ENCODE measurements at regions not wholly inside any gene's neighbourhood (a gene's known extent, or its start where the extent isn't known, plus 50 kb on each side); places are given as distances from the start of the nearest gene placed in this dataset.

- DNase-seq, result no peak
- H3K4me1 Mint-ChIP-seq (ENCODE audit: low read depth, unreplicated experiment), result no peaks in the 10 kb centered on the region
Observed at GRCh38 chr4:96713271-96713850, 873.5 kb downstream of the PDHA2 start.

GRCh38 chr4:96729641-96730040 is 889.7 kb downstream of the PDHA2 start:
- no peaks in the 10 kb centered on the region for H3K36me3 Mint-ChIP-seq (ENCODE audit: insufficient read depth, unreplicated experiment)
- CTCF ChIA-PET, result no interaction called here
- no peaks in the 10 kb centered on the region for H3K27me3 Mint-ChIP-seq (ENCODE audit: unreplicated experiment)
- H3K4me3 Mint-ChIP-seq (ENCODE audit: low read depth, unreplicated experiment), result no peak overlapping the region
- H3K4me1 Mint-ChIP-seq (ENCODE audit: low read depth, unreplicated experiment), result no peaks in the 10 kb centered on the region
- intact Hi-C loops (cut with micrococcal nuclease; ENCODE audit: unreplicated experiment), result no loop called here
- no TSS peak for BruUV-seq (replicated peaks)
- H3K27ac Mint-ChIP-seq (ENCODE audit: unreplicated experiment), result no peak overlapping the region
- no peak for DNase-seq
- no peak for TF ChIP-seq CTCF (IDR thresholded peaks at IDR 0.05; ENCODE audit: unreplicated experiment)
- H3K9me3 Mint-ChIP-seq (ENCODE audit: low read depth, unreplicated experiment), result peaks cover 4% of the 10 kb centered on the region

More at GRCh38 chr4:96713271-96713850, 873.5 kb downstream of the PDHA2 start:
- H3K9me3 Mint-ChIP-seq (ENCODE audit: low read depth, unreplicated experiment), result no peaks in the 10 kb centered on the region
- H3K4me3 Mint-ChIP-seq (ENCODE audit: low read depth, unreplicated experiment), result no peak overlapping the region
- no peaks in the 10 kb centered on the region for H3K36me3 Mint-ChIP-seq (ENCODE audit: insufficient read depth, unreplicated experiment)
- H3K27ac Mint-ChIP-seq (ENCODE audit: unreplicated experiment), result no peak overlapping the region
- CTCF ChIA-PET, result no interaction called here
- no TSS peak for BruUV-seq (replicated peaks)
- intact Hi-C loops (cut with micrococcal nuclease; ENCODE audit: unreplicated experiment), result no loop called here
- no peaks in the 10 kb centered on the region for H3K27me3 Mint-ChIP-seq (ENCODE audit: unreplicated experiment)
- no peak for TF ChIP-seq CTCF (IDR thresholded peaks at IDR 0.05; ENCODE audit: unreplicated experiment)

DNA sequence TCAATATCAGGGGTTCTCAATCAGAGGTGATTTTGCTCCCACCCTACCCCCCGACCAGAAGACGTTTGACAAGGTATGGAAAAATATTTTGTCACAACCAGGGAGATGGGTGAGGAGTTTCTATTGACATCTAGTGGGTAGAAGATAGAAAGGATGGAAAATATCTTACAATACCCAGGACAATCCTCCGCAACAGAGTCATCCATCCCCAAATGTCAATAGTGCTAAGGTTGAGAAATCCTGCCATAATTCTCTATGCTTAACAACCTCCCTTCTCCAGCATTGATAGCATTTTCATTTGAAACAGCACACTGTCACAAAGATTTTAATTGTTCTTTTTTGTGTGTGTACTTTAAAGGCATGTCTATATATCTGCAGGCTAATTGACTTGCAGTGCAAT is 890.5 kb downstream of the PDHA2 start:
- no peak overlapping the region for H3K27ac Mint-ChIP-seq (ENCODE audit: unreplicated experiment)
- no TSS peak for BruUV-seq (replicated peaks)
- peaks cover 4% of the 10 kb centered on the region for H3K9me3 Mint-ChIP-seq (ENCODE audit: low read depth, unreplicated experiment)
- H3K36me3 Mint-ChIP-seq (ENCODE audit: insufficient read depth, unreplicated experiment), result no peaks in the 10 kb centered on the region
- H3K4me3 Mint-ChIP-seq (ENCODE audit: low read depth, unreplicated experiment), result no peak overlapping the region
- intact Hi-C loops (cut with micrococcal nuclease; ENCODE audit: unreplicated experiment), result no loop called here
- CTCF ChIA-PET, result no interaction called here
- no peak for DNase-seq
- no peaks in the 10 kb centered on the region for H3K4me1 Mint-ChIP-seq (ENCODE audit: low read depth, unreplicated experiment)
- no peak for TF ChIP-seq CTCF (IDR thresholded peaks at IDR 0.05; ENCODE audit: unreplicated experiment)
- no peaks in the 10 kb centered on the region for H3K27me3 Mint-ChIP-seq (ENCODE audit: unreplicated experiment)

DNA sequence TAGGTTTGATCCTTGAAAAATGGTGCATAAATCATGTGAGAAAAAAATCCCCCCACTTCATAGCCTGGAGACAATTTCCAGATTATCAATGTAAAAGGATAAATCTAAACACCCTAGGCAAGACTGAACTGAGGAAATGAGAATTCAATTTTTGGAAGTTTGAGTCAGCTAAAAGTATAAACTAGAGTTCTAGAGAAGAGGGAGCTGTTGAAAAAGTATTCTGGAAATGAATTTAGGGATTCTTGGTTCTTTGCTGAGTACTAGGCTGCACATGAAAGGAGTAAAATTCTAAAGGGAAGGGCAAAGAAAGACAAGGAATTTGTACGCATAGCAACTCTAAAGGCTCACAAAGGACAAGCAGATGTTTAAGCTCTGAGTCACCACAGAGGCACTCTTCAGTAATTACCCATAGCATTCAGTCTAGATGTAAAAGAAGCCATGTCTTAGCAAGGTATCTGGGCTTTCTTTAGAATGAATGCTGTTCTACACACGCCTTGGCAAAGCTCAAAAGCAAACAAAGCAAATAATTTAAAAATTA is 896.5 kb downstream of the PDHA2 start:
- Mint-ChIP-seq H3K27me3 (ENCODE audit: unreplicated experiment) (no peaks in the 10 kb centered on the region), H3K9me3 (ENCODE audit: low read depth, unreplicated experiment) (peaks cover 6% of the 10 kb centered on the region), H3K4me3 (ENCODE audit: low read depth, unreplicated experiment) (no peak overlapping the region), H3K27ac (ENCODE audit: unreplicated experiment) (no peak overlapping the region), H3K4me1 (ENCODE audit: low read depth, unreplicated experiment) (no peaks in the 10 kb centered on the region), H3K36me3 (ENCODE audit: insufficient read depth, unreplicated experiment) (no peaks in the 10 kb centered on the region)
- intact Hi-C loops (cut with micrococcal nuclease; ENCODE audit: unreplicated experiment), result no loop called here
- TF ChIP-seq CTCF (IDR thresholded peaks at IDR 0.05; ENCODE audit: unreplicated experiment), result no peak
- no TSS peak for BruUV-seq (replicated peaks)
- CTCF ChIA-PET, result no interaction called here
- peak; percentile 2 for DNase-seq
